ENCODE measurements at regions not wholly inside any gene's neighbourhood (a gene's known extent, or its start where the extent isn't known, plus 50 kb on each side); places are given as distances from the start of the nearest gene placed in this dataset.

- Mint-ChIP-seq H3K9me3 (peaks cover 8 to 55% (median 20%) of the 10 kb centered on the region in 7 donors), H3K4me3 (no peak overlapping the region), H3K4me1 (no peaks in the 10 kb centered on the region), H3K27ac (no peak overlapping the region), H3K36me3 (peaks cover 7% of the 10 kb centered on the region), H3K27me3 (peaks cover 34% of the 10 kb centered on the region)
- H3K4me3 ChIP-seq (ENCODE audit: low read depth, low read length) = no peak overlapping the region
- H3K27me3 ChIP-seq (ENCODE audit: control insufficient read depth, insufficient read depth, low read length) = no peaks in the 10 kb centered on the region
- no peak for ATAC-seq (ENCODE audit: low read depth in 2 of 2)
- H3K36me3 ChIP-seq (ENCODE audit: control insufficient read depth, insufficient read depth, low read length) = no peaks in the 10 kb centered on the region
- H3K4me1 ChIP-seq (ENCODE audit: control insufficient read depth, insufficient read depth, low read length, poor library complexity, severe bottlenecking) = no peaks in the 10 kb centered on the region
- peaks cover 6 to 16% of the 10 kb centered on the region in 2 experiments for H3K9me3 ChIP-seq (ENCODE audit: control insufficient read depth in 2 of 2, low read length in 2 of 2)
- no peak overlapping the region for H3K27ac ChIP-seq (ENCODE audit: insufficient read depth, low read length, poor library complexity, severe bottlenecking)
- no peak for DNase-seq
Measured at GRCh38 chr2:126602334-126602733, 53.6 kb upstream of the GYPC start.
